Heart left ventricle (tissue), 13 donors: ENCODE measurements at regions not wholly inside any gene's neighbourhood (a gene's known extent, or its start where the extent isn't known, plus 50 kb on each side); places are given as distances from the start of the nearest gene placed in this dataset.

Source experiments
- POLR2A ChIP-seq, 2 donors: fragments of 450-650 bp; IDR thresholded peaks; one replicate each; pipeline ENCODE4 v1.6.1; 2017; ENCODE audit warnings: antibody characterized with exemption in 2 of 2, mild to moderate bottlenecking in 2 of 2, moderate library complexity in 2 of 2
- TF ChIP-seq, protein P1 (sequence below), 12 donors: fragments of 200-600 bp; sonication (generic) in 4 of 12; IDR thresholded peaks; one replicate each; pipeline versions ENCODE4 v1.5.0 to v1.8.0; 2018 to 2022; ENCODE audit warnings: antibody characterized with exemption in 12 of 12, mild to moderate bottlenecking in 5 of 12
- donor health status: ischemic (EF 13 %, LVEDD 7.1; RV severe dilation, severe dysfunction).
- donor health status: DM: no; HTN: yes; CAD: no.
- donor health status: DM: no; HTN: no; CAD: no.
- donor health status: ischemic (EF 25% LVEDD 6.9; RV normal size, moderate dysfunction).
- donor health status: ischemic (EF 25% LVEDD 5.7; RV mildly dilated, moderate dysfunction).
- donor health status: ischemic (EF 35%, LVEDD 5.7; RV mildly dilated, moderate dysfunction).
- donor health status: nonischemic (EF 11% LVEDD 7.7; RV severe dilation, severe dysfunction).
- donor health status: DM: yes; HTN: yes; CAD: no.
- donor health status: PGD.
- donor health status: ischemic (EF 29% LVEDD 5.4; RV normal size, mild dysfunction).
- donor health status: nonischemic (EF 23%, LVEDD 6.1; RV moderate dilation, normal function).

GRCh38 chr12:13853471-13853870 lies 127.9 kb downstream of the GRIN2B start:
- TF ChIP-seq POLR2A (IDR thresholded peaks at IDR 0.05) = no peak
- TF ChIP-seq, protein P1, sequence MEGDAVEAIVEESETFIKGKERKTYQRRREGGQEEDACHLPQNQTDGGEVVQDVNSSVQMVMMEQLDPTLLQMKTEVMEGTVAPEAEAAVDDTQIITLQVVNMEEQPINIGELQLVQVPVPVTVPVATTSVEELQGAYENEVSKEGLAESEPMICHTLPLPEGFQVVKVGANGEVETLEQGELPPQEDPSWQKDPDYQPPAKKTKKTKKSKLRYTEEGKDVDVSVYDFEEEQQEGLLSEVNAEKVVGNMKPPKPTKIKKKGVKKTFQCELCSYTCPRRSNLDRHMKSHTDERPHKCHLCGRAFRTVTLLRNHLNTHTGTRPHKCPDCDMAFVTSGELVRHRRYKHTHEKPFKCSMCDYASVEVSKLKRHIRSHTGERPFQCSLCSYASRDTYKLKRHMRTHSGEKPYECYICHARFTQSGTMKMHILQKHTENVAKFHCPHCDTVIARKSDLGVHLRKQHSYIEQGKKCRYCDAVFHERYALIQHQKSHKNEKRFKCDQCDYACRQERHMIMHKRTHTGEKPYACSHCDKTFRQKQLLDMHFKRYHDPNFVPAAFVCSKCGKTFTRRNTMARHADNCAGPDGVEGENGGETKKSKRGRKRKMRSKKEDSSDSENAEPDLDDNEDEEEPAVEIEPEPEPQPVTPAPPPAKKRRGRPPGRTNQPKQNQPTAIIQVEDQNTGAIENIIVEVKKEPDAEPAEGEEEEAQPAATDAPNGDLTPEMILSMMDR (IDR thresholded peaks at IDR 0.05) = no peak
